HPDE6-E6E7 (cell line): ENCODE measurements at regions not wholly inside any gene's neighbourhood (a gene's known extent, or its start where the extent isn't known, plus 50 kb on each side); places are given as distances from the start of the nearest gene placed in this dataset.
A peak's percentile ranks its signal among the peaks of the same experiment; 100 is the strongest.

ENCODE experiments used
- DNase-seq: peaks from one replicate; pipeline ENCODE4 v3.0.0; 2011; ENCODE audit warnings: missing footprints; ENCODE audit errors: extremely low spot score

DNA sequence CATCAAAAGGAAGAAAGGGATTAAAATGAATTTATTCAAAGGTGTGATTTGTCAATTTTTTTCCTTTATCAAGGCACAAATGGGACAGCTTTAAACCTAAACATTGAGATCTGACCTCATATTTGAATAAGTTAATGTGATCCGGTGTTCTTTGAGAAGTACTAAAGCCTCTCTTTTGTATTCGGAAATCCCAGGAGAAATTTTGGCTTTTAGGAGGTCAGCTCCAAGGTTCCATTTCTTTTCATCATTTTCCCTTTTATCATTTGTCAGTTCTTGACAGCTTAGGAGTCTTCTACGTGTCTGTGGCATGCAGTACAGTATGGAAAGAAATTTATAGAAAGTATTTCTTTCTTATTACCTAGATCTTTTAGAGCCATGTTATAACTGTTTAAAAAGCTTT, 873.4 kb upstream of the CDH8 start:
- DNase-seq: no peak

DNA sequence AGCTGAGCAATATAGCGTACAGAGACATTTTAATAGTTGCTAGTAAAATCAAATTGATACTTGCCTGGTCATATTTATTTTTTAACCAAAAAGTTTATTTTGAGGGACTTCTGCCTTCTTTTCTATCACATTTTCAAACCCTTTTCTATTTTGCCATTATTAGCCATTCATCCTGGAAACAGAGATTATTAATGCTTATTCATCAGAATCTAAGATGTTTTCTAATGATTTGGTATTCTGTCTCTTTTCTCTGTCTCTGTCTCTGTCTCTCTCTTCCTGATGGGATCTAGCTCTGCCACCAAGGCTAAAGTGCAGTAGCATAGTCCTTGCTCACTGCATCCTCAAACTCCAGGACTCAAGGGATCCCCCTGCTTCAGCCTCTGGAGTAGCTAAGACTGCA, 871.3 kb upstream of the CDH8 start:
- no peak for DNase-seq

GRCh38 chr16:62903961-62904502, 867.8 kb upstream of the CDH8 start:
- no peak for DNase-seq

GRCh38 chr16:62899737-62900136, 863.5 kb upstream of the CDH8 start:
- no peak for DNase-seq

- DNase-seq: no peak
Observed at GRCh38 chr16:62889097-62889496, 852.9 kb upstream of the CDH8 start.

DNA sequence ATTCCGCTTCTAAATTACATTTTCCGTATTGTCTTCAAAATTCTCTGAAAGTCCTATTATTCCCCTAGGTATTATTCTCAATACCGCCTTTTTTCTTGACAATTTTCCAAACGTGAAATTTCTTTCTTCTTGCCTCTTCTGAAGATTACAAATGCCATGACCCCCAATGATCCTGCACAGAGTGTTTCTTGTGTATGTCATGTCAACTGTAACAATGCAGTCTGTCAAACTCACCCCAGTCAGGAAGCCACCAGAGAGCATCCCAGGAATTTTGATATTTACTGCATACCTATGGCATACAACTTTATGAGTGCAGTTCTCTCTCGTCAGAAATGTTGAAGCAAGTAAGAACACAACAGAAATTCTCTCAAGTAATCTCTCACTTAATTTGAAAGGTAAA, 847.3 kb upstream of the CDH8 start:
- no peak for DNase-seq

DNA sequence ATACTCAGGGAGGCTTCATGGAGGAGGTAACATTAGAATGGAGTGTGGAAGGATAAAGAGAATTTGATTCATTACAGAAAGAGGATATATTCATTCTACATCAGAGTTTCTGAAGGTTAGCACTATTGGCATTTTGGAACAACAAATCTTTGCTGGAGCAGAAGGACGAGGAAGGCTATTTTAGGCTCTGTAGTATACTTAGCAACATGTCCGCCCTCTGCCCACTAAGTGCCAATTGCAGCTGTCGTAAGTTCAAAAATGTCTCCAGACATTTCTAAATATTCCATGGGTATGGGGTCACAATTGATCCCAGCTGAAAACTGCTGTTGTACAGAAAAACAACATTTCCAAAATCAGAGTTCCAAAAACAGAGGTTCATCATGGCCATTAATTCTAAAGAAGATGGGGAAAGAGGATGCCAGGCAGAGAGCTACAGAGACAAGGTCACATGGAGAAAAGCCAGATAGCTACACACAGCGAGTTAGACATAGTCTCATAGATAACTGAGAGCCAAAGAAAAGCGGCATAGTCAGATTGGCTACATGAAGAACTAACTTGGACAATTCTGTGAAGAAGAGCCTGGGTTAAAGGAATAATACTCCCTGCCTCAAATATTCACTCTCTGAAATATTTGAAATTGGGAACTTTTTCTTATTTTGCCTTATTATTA, 846.4 kb upstream of the CDH8 start:
- no peak for DNase-seq

DNA sequence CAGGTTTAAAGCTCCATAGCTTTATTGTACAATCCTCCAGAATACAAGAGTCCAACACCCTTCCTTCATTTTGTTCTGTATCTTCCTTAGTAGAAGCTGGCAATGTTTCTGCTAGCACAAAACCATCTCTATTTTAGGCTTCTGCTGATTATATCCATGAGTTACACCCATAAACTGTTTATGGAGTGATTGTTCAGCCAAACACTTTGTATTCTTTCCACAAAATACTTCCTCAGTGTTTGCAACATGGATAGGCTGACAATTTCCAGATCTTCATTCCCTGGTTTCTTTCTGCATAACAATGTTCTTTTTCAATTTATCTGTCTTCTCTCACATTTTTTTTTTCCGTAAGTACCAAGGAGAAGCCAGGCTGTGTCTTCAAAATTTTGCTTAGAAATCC, 839.9 kb upstream of the CDH8 start:
- no peak for DNase-seq

DNA sequence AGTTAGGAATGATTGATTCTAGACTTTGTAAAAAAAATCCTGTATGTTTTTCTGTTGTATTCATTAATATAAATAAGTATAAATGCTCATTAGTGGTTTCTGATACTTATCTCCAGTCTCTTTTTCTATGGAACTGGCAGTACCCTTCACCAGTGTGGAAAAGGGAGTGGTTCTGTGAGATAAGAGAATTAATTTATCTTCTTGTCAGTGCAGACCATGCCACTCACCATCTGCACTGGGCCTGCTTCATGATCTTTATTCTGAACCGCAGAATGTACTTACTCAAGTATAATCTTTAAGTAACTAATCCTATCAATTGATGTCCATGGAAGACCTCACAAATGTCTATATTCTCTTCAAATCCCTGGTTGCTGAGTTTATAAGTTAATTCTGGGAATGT, 836.1 kb upstream of the CDH8 start:
- no peak for DNase-seq

DNA sequence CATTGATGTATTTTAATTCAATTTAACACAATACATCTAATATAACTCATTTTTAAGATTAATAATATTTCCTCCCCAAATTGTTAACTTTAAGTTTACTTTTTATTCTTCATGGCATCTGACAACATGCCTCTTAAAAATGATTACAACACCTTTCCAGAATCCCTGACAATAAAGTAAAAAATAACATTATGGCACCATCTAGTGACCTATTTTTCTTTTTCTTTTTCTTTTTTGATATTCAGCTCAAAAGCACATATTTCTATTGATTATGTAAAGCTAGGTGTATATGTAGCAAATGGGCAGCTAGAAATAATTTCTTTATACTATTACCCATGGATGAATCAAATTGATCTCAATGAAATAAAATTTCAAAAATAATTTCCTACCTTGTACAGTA, 834.3 kb upstream of the CDH8 start:
- no peak for DNase-seq

GRCh38 chr16:62869837-62870236, 833.6 kb upstream of the CDH8 start:
- no peak for DNase-seq

- no peak for DNase-seq
Observed at GRCh38 chr16:62863139-62863538, 826.9 kb upstream of the CDH8 start.

GRCh38 chr16:62853887-62854286, 817.6 kb upstream of the CDH8 start:
- DNase-seq: peak; percentile 4

- DNase-seq: no peak
Observed at GRCh38 chr16:62846399-62847057, 810.3 kb upstream of the CDH8 start.

- no peak for DNase-seq
Observed at GRCh38 chr16:62832214-62832613, 796.0 kb upstream of the CDH8 start.

- no peak for DNase-seq
Observed at GRCh38 chr16:62831235-62831850, 795.1 kb upstream of the CDH8 start.

- no peak for DNase-seq
Observed at GRCh38 chr16:62829607-62830006, 793.4 kb upstream of the CDH8 start.

DNA sequence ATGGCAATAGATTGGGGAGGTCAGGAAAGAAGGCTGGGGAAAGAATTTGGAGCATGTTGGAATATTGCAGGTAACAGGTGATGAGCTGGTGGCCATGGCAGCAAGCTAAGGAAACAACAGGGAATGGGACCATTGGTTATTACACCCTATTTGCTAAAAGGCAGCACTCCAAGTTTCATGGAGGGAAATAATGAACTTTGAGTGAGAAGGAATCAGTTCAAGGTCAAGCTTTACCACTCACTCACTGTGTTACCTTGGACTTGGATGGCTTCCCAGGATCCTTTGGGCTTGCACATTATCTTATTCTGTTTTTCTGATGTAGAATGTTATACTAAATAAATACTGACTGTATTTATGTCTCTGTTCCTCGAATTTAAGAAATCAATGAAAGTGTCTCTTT, 792.8 kb upstream of the CDH8 start:
- no peak for DNase-seq

DNA sequence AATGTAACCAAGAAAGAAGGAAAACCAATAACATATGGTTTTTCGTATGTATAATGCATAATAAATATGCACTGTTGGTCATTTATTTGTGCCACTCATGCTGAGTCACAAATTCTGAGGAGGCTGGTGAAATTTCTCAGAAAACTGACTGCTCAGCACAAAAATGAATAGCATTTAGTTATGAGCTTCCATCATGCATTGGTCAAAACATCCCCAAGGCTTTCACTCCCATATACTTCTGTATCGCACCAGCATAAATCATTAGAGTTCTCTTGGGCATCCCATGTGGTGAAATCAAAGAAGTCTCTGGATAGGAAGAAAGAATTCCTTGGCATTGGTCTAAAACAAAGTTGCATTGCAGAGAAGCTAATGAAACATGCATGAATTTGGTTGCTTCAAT, 785.6 kb upstream of the CDH8 start:
- no peak for DNase-seq

DNA sequence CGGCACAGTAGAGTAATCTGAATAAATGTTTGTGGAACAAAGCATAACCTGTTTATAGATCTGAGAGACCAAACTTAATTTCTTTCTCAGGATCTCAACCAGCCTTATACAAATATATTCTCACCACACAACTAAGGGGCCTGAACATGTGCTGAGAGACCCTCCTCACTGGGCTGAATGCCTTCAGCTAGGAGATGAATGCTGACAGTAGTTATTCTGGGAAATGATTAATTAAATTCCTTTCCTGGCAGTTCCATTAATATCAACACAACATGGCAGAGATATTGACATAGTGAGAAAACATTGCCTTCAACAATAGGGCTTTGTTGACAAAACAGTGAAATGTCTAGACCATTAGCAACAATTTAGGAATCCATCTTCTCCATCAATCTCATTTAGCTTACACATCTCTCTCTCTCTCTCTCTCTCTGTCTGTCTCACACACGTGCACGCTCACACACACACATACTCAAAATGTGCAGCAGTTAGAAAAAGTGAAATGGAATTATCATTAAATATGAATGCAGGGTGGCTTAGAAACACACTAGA, 780.8 kb upstream of the CDH8 start:
- DNase-seq: no peak

GRCh38 chr16:62814891-62815290, 778.7 kb upstream of the CDH8 start:
- no peak for DNase-seq

- DNase-seq: no peak
Observed at GRCh38 chr16:62805221-62805857, 769.1 kb upstream of the CDH8 start.
